Keratinocyte (primary cell): ENCODE measurements at regions not wholly inside any gene's neighbourhood (a gene's known extent, or its start where the extent isn't known, plus 50 kb on each side); places are given as distances from the start of the nearest gene placed in this dataset.
"Not testable (repeated sequence)": the region's sequence is repeated elsewhere in the genome, so short reads cannot be mapped to it uniquely, and the experiment has no call there.

Experiments
- DNase-seq: peaks from one replicate; pipeline ENCODE4 v3.0.0-alpha.2; 2011; ENCODE audit warnings: low read depth, missing footprints, low spot score
- FAIRE-seq: peaks from 2 replicates; lab custom pipeline; 2011; peaks lifted over from hg19 to GRCh38; lab: Jason Lieb, UNC
- H2AFZ ChIP-seq: 2 replicates; pipeline ENCODE4 v1.6.0; 2012; ENCODE audit warnings: low read length, control low read depth, inconsistent platforms; ENCODE audit not compliant: control insufficient read depth
- H3K27ac ChIP-seq: 2 replicates; pipeline ENCODE4 v1.5.1; 2011; ENCODE audit warnings: low read length; ENCODE audit not compliant: control insufficient read depth, insufficient read depth
- H3K27me3 ChIP-seq: 3 replicates; pipeline ENCODE4 v1.6.0; 2011; ENCODE audit warnings: low read length; ENCODE audit not compliant: control insufficient read depth, insufficient read depth; ENCODE audit errors: extremely low read depth
- H3K36me3 ChIP-seq, 2 experiments: 2 replicates in 1 of 2; 3 replicates in 1 of 2; pipeline ENCODE4 v1.5.1; 2011; ENCODE audit warnings: low read length in 2 of 2, mild to moderate bottlenecking in 1 of 2; ENCODE audit not compliant: control insufficient read depth in 2 of 2, insufficient read depth in 2 of 2; ENCODE audit errors: extremely low read depth in 1 of 2
- H3K4me1 ChIP-seq: 3 replicates; pipeline ENCODE4 v1.5.1; 2011; ENCODE audit warnings: low read length; ENCODE audit not compliant: control insufficient read depth, insufficient read depth; ENCODE audit errors: extremely low read depth
- H3K4me2 ChIP-seq: 3 replicates; pipeline ENCODE4 v1.6.0; 2011; ENCODE audit warnings: low read depth, low read length; ENCODE audit not compliant: control insufficient read depth, insufficient read depth; ENCODE audit errors: extremely low read depth
- H3K4me3 ChIP-seq, 3 experiments: fragments of 200-600 bp in 1 of 3; sonication (generic) in 1 of 3; 2 replicates in 2 of 3; 3 replicates in 1 of 3; pipeline ENCODE4 v1.5.1; 2011 to 2016; ENCODE audit warnings: low read length in 3 of 3, mild to moderate bottlenecking in 3 of 3, control low read depth in 2 of 3, inconsistent platforms in 1 of 3, low read depth in 1 of 3, mixed read lengths in 1 of 3, mixed run types in 1 of 3, moderate library complexity in 1 of 3; ENCODE audit not compliant: control insufficient read depth in 2 of 3, insufficient read depth in 2 of 3; ENCODE audit errors: extremely low read depth in 1 of 3
- H3K79me2 ChIP-seq: 2 replicates; pipeline ENCODE4 v1.6.0; 2012; ENCODE audit warnings: low read length; ENCODE audit not compliant: control insufficient read depth, insufficient read depth
- H3K9ac ChIP-seq: 3 replicates; pipeline ENCODE4 v1.6.0; 2011; ENCODE audit warnings: low read length; ENCODE audit not compliant: control insufficient read depth, insufficient read depth; ENCODE audit errors: extremely low read depth
- H3K9me1 ChIP-seq: 3 replicates; pipeline ENCODE4 v1.6.0; 2011; ENCODE audit warnings: low read length; ENCODE audit not compliant: control insufficient read depth, insufficient read depth; ENCODE audit errors: extremely low read depth
- H3K9me3 ChIP-seq: 2 replicates; pipeline ENCODE4 v1.5.1; 2012; ENCODE audit warnings: low read depth, low read length; ENCODE audit not compliant: control insufficient read depth
- H4K20me1 ChIP-seq: 3 replicates; pipeline ENCODE4 v1.6.0; 2011; ENCODE audit warnings: low read length; ENCODE audit not compliant: control insufficient read depth, insufficient read depth; ENCODE audit errors: extremely low read depth
- EZH2 ChIP-seq: IDR thresholded peaks from one replicate; pipeline ENCODE4 v1.6.1; 2012; ENCODE audit warnings: inconsistent platforms, mild to moderate bottlenecking, low read length, moderate library complexity
- dilution Hi-C: fragments of 300-500 bp; cut with MboI; formaldehyde crosslinking; loops from one replicate; pipeline ENCODE4 v1.7.0; 2020; ENCODE audit warnings: low sequenced_read_pairs; ENCODE audit not compliant: extremely low pct_ligation_motif_present
- TF ChIP-seq, protein P1 (sequence below), 3 experiments: IDR thresholded peaks in 1 of 3; conservative IDR thresholded peaks in 1 of 3; optimal IDR thresholded peaks in 1 of 3; 2 replicates in 2 of 3; 3 replicates in 1 of 3; pipeline versions ENCODE3 to v1.5.1; 2011; ENCODE audit warnings: low read length in 3 of 3, mild to moderate bottlenecking in 3 of 3, moderate library complexity in 2 of 3, control low read depth in 1 of 3, inconsistent platforms in 1 of 3; ENCODE audit not compliant: insufficient read depth in 2 of 3; ENCODE audit errors: extremely low read depth in 1 of 3

DNA sequence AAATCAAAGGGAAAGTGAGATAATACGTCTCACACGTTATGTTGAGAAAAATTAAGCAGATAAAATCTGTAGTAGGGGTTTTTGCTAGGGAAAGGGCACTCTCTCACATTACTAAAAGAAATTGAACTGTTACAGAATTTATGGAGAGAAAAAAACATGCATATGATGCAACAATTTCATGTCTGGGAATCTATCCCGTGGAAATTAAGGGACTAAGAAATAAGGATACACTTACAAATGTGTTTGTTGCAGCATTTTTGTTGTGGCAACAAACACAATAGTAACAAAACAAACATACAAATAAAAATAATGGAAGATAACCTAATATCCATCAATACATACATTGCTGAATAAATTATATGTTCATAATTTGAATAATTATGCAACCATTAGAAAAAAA lies 96.3 kb upstream of the ZBED5 start:
- dilution Hi-C loops, result no loop called here
- no peaks in the 10 kb centered on the region for H3K9me3 ChIP-seq
- DNase-seq, result no peak
- no peaks in the 10 kb centered on the region for H3K9me1 ChIP-seq
- H3K27ac ChIP-seq, result no peak overlapping the region
- H3K4me3 ChIP-seq, result no peak overlapping the region
- H3K36me3 ChIP-seq, result no peaks in the 10 kb centered on the region
- TF ChIP-seq, protein P1, sequence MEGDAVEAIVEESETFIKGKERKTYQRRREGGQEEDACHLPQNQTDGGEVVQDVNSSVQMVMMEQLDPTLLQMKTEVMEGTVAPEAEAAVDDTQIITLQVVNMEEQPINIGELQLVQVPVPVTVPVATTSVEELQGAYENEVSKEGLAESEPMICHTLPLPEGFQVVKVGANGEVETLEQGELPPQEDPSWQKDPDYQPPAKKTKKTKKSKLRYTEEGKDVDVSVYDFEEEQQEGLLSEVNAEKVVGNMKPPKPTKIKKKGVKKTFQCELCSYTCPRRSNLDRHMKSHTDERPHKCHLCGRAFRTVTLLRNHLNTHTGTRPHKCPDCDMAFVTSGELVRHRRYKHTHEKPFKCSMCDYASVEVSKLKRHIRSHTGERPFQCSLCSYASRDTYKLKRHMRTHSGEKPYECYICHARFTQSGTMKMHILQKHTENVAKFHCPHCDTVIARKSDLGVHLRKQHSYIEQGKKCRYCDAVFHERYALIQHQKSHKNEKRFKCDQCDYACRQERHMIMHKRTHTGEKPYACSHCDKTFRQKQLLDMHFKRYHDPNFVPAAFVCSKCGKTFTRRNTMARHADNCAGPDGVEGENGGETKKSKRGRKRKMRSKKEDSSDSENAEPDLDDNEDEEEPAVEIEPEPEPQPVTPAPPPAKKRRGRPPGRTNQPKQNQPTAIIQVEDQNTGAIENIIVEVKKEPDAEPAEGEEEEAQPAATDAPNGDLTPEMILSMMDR (optimal IDR thresholded peaks at IDR 0.05 in 1 of 3, IDR thresholded peaks at IDR 0.05 in 1 of 3, conservative IDR thresholded peaks at IDR 0.05 in 1 of 3; ENCODE audit: extremely low read depth in 1 of 3, insufficient read depth in 2 of 3, low read length in 3 of 3), result no peak
- TF ChIP-seq EZH2, result no peak
- no peak overlapping the region for H3K9ac ChIP-seq
- no peak overlapping the region for H3K4me2 ChIP-seq
- H3K4me1 ChIP-seq, result no peaks in the 10 kb centered on the region
- peaks cover 5% of the 10 kb centered on the region for H3K27me3 ChIP-seq
- H4K20me1 ChIP-seq, result no peaks in the 10 kb centered on the region
- no peak overlapping the region for H2AFZ ChIP-seq
- FAIRE-seq, result no peak
- no peaks in the 10 kb centered on the region for H3K79me2 ChIP-seq

DNA sequence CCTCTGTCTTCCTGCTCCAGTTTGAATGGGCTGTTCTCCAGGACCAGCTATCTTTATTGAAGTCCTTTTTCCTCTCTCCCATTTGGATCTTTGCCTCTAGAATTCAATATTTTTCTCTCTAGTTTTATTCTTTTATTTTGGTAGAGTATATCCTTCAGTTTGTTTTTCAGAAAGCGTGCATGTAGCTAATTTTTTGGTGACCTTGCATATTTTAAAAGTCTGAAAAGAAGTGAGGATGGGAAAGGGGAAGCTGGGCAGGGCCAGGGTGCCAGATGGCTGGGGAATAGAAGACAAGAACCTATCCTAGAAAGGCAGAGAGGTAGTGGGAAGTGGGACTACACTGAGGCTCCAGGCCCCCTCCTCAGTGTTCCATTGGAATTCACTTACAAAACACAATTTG lies 95.0 kb upstream of the ZBED5 start:
- no peak for DNase-seq
- peaks cover 3% of the 10 kb centered on the region for H3K27me3 ChIP-seq
- FAIRE-seq, result no peak
- H3K4me2 ChIP-seq, result no peak overlapping the region
- no peaks in the 10 kb centered on the region for H3K36me3 ChIP-seq
- dilution Hi-C loops, result no loop called here
- H3K9me1 ChIP-seq, result no peaks in the 10 kb centered on the region
- H3K79me2 ChIP-seq, result no peaks in the 10 kb centered on the region
- H3K27ac ChIP-seq, result no peak overlapping the region
- H3K9me3 ChIP-seq, result no peaks in the 10 kb centered on the region
- H3K9ac ChIP-seq, result no peak overlapping the region
- no peaks in the 10 kb centered on the region for H4K20me1 ChIP-seq
- TF ChIP-seq, protein P1 (optimal IDR thresholded peaks at IDR 0.05 in 1 of 3, IDR thresholded peaks at IDR 0.05 in 1 of 3, conservative IDR thresholded peaks at IDR 0.05 in 1 of 3; ENCODE audit: extremely low read depth in 1 of 3, insufficient read depth in 2 of 3, low read length in 3 of 3), result no peak
- TF ChIP-seq EZH2, result no peak
- H3K4me3 ChIP-seq, result no peak overlapping the region
- no peak overlapping the region for H2AFZ ChIP-seq
- H3K4me1 ChIP-seq, result no peaks in the 10 kb centered on the region

DNA sequence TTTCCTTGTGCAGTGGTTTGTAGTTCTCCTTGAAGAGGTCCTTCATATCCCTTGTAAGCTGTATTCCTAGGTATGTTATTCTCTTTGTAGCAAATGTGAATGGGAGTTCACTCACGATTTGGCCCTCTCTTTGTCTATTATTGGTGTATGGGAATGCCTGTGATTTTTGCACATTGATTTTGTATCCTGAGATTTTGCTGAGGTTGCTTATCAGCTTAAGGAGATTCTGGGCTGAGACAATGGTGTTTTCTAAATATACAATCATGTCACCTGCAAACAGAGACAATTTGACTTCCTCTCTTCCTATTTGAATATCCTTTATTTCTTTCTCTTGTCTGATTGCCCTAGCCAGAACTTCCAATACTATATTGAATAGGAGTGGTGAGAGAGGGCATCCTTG lies 90.1 kb upstream of the ZBED5 start:
- DNase-seq, H3K27ac ChIP-seq, H2AFZ ChIP-seq, H3K79me2 ChIP-seq, H3K9ac ChIP-seq, H3K4me1 ChIP-seq, H3K36me3 ChIP-seq, H3K9me1 ChIP-seq, dilution Hi-C loops, H3K27me3 ChIP-seq, FAIRE-seq, H3K4me2 ChIP-seq, H3K9me3 ChIP-seq, H4K20me1 ChIP-seq, H3K4me3 ChIP-seq: not testable (repeated sequence)
